H1 (cell line): ENCODE measurements at regions not wholly inside any gene's neighbourhood (a gene's known extent, or its start where the extent isn't known, plus 50 kb on each side); places are given as distances from the start of the nearest gene placed in this dataset.

Experiments
- CTCF ChIA-PET: fragments of 300-600 bp; sonication (Branson Sonifier 250); formaldehyde crosslinking; loops from one replicate; lab custom pipeline; 2021; ENCODE audit not compliant: partially characterized antibody; lab: Charles Lee
- POLR2A ChIA-PET: fragments of 300-600 bp; sonication (Branson Sonifier 250); formaldehyde crosslinking; loops from one replicate; lab custom pipeline; 2021; ENCODE audit warnings: inconsistent platforms; ENCODE audit not compliant: partially characterized antibody; lab: Charles Lee
- DNase-seq, 2 experiments: peaks; one replicate each; pipeline versions ENCODE4 v3.0.0 to v3.0.0-alpha.2; 2010 to 2022; ENCODE audit warnings: low spot score in 2 of 2, low read depth in 1 of 2, mixed read lengths in 1 of 2
- FAIRE-seq: peaks from 2 replicates; lab custom pipeline; 2011; peaks lifted over from hg19 to GRCh38; lab: Jason Lieb, UNC
- H2AFZ ChIP-seq: 2 replicates; pipeline ENCODE4 v1.8.1; 2012; ENCODE audit warnings: low read length, inconsistent platforms
- H2AK5ac ChIP-seq: 2 replicates; pipeline ENCODE4 v1.6.1; 2013; ENCODE audit warnings: low read depth, low read length
- H2BK120ac ChIP-seq: replicated peaks from 2 replicates; pipeline ENCODE3; 2013; ENCODE audit warnings: low read depth, low read length, inconsistent platforms
- H2BK12ac ChIP-seq: 2 replicates; pipeline ENCODE4 v1.6.1; 2013; ENCODE audit warnings: low read depth, low read length
- H2BK15ac ChIP-seq: 2 replicates; pipeline ENCODE4 v1.6.1; 2013; ENCODE audit warnings: low read length
- H2BK20ac ChIP-seq: 2 replicates; pipeline ENCODE4 v1.6.1; 2013; ENCODE audit warnings: low read length
- H2BK5ac ChIP-seq: 2 replicates; pipeline ENCODE4 v1.6.1; 2013; ENCODE audit warnings: low read depth, low read length
- H3K14ac ChIP-seq: 2 replicates; pipeline ENCODE4 v1.6.1; 2013; ENCODE audit warnings: inconsistent platforms; ENCODE audit not compliant: insufficient read length
- H3K18ac ChIP-seq: 2 replicates; pipeline ENCODE4 v1.6.1; 2013; ENCODE audit warnings: low read length; ENCODE audit errors: extremely low read depth
- H3K23ac ChIP-seq: 2 replicates; pipeline ENCODE4 v1.6.1; 2013; ENCODE audit warnings: inconsistent platforms; ENCODE audit not compliant: insufficient read length
- H3K23me2 ChIP-seq: 2 replicates; pipeline ENCODE4 v1.6.1; 2013; ENCODE audit warnings: low read depth, low read length
- H3K27ac ChIP-seq: 2 replicates; pipeline ENCODE4 v1.6.1; 2011; ENCODE audit warnings: low read depth, low read length, inconsistent platforms
- H3K27me3 ChIP-seq, 4 experiments: replicated peaks in 1 of 4; 1 replicate in 1 of 4; 2 replicates in 3 of 4; pipeline versions ENCODE4 v1.6.1 to v1.8.1; 2011 to 2013; ENCODE audit warnings: low read length in 3 of 4, mild to moderate bottlenecking in 3 of 4, inconsistent platforms in 2 of 4, mixed read lengths in 2 of 4, moderate library complexity in 1 of 4; ENCODE audit not compliant: control insufficient read depth in 3 of 4, insufficient read depth in 3 of 4; ENCODE audit errors: extremely low read depth in 1 of 4
- H3K36me3 ChIP-seq, 4 experiments: 2 replicates each; pipeline versions ENCODE4 v1.6.1 to v1.8.1; 2011 to 2013; ENCODE audit warnings: mild to moderate bottlenecking in 4 of 4, low read length in 3 of 4, moderate library complexity in 2 of 4, control low read depth in 1 of 4, inconsistent platforms in 1 of 4; ENCODE audit not compliant: insufficient read depth in 4 of 4, control insufficient read depth in 2 of 4
- H3K4ac ChIP-seq: replicated peaks from 2 replicates; pipeline ENCODE3; 2013; ENCODE audit warnings: low read length, low read depth, mixed read lengths, inconsistent platforms; ENCODE audit not compliant: insufficient read length
- H3K4me1 ChIP-seq, 4 experiments: replicated peaks in 1 of 4; 1 replicate in 1 of 4; 2 replicates in 3 of 4; pipeline versions ENCODE4 v1.6.1 to v1.8.1; 2011 to 2013; ENCODE audit warnings: low read length in 3 of 4, inconsistent platforms in 2 of 4, mixed read lengths in 1 of 4; ENCODE audit not compliant: insufficient read depth in 4 of 4, control insufficient read depth in 3 of 4
- H3K4me2 ChIP-seq, 2 experiments: 2 replicates each; pipeline versions ENCODE4 v1.6.1 to v1.8.1; 2011 to 2013; ENCODE audit warnings: low read depth in 2 of 2, low read length in 2 of 2, control low read depth in 1 of 2, inconsistent platforms in 1 of 2, mild to moderate bottlenecking in 1 of 2; ENCODE audit not compliant: insufficient read depth in 1 of 2
- H3K4me3 ChIP-seq, 4 experiments: fragments of 200-600, 300-600 bp in 1 of 4; sonication (generic), shearing (Covaris generic), sonication (Bioruptor Twin) in 1 of 4; 2 replicates each; pipeline versions ENCODE4 v1.5.1 to v1.8.1; 2011 to 2016; ENCODE audit warnings: low read length in 4 of 4, low read depth in 3 of 4, control low read depth in 2 of 4, inconsistent platforms in 2 of 4, mild to moderate bottlenecking in 2 of 4, mixed read lengths in 1 of 4, moderate library complexity in 1 of 4; ENCODE audit not compliant: insufficient read depth in 2 of 4; ENCODE audit errors: extremely low read depth in 1 of 4
- H3K56ac ChIP-seq: replicated peaks from 2 replicates; pipeline ENCODE3; 2013; ENCODE audit warnings: low read depth, mild to moderate bottlenecking, mixed read lengths, low read length, inconsistent platforms; ENCODE audit not compliant: insufficient read length
- H3K79me1 ChIP-seq: 2 replicates; pipeline ENCODE4 v1.6.1; 2013; ENCODE audit warnings: low read depth, low read length, control low read depth
- H3K79me2 ChIP-seq, 2 experiments: 2 replicates each; pipeline versions ENCODE4 v1.6.1 to v1.8.1; 2012 to 2013; ENCODE audit warnings: low read length in 2 of 2, mild to moderate bottlenecking in 2 of 2, inconsistent platforms in 1 of 2; ENCODE audit not compliant: insufficient read depth in 2 of 2, control insufficient read depth in 1 of 2
- H3K9ac ChIP-seq, 4 experiments: replicated peaks in 1 of 4; 1 replicate in 1 of 4; 2 replicates in 3 of 4; pipeline versions ENCODE4 v1.6.1 to v1.8.1; 2011 to 2013; ENCODE audit warnings: low read depth in 3 of 4, low read length in 3 of 4, control low read depth in 2 of 4, mild to moderate bottlenecking in 2 of 4, moderate library complexity in 2 of 4, inconsistent platforms in 1 of 4; ENCODE audit errors: extremely low read depth in 1 of 4
- H3K9me3 ChIP-seq, 2 experiments: 2 replicates each; pipeline versions ENCODE4 v1.6.1 to v1.8.1; 2012 to 2013; ENCODE audit warnings: mild to moderate bottlenecking in 2 of 2, moderate library complexity in 2 of 2, control low read depth in 1 of 2, inconsistent platforms in 1 of 2, low read depth in 1 of 2, low read length in 1 of 2, mixed read lengths in 1 of 2; ENCODE audit not compliant: insufficient read depth in 2 of 2
- H4K20me1 ChIP-seq, 2 experiments: replicated peaks in 1 of 2; 2 replicates each; pipeline versions ENCODE3 to v1.8.1; 2011 to 2013; ENCODE audit warnings: inconsistent platforms in 2 of 2, low read length in 2 of 2, mild to moderate bottlenecking in 1 of 2; ENCODE audit not compliant: insufficient read depth in 2 of 2, control insufficient read depth in 1 of 2
- H4K5ac ChIP-seq: 2 replicates; pipeline ENCODE4 v1.6.1; 2013; ENCODE audit warnings: low read length, low read depth, mixed read lengths, inconsistent platforms; ENCODE audit not compliant: insufficient read length
- H4K8ac ChIP-seq: 2 replicates; pipeline ENCODE4 v1.8.0; 2013; ENCODE audit warnings: mild to moderate bottlenecking, moderate library complexity, low read length, inconsistent platforms; ENCODE audit not compliant: insufficient read depth; ENCODE audit errors: extremely low read depth
- H4K91ac ChIP-seq: replicated peaks from 2 replicates; pipeline ENCODE3; 2013; ENCODE audit warnings: low read length, mixed read lengths, inconsistent platforms; ENCODE audit not compliant: insufficient read length
- BCL11A ChIP-seq, 2 experiments: IDR thresholded peaks; one replicate each; pipeline ENCODE4 v1.6.1; 2011; ENCODE audit warnings: low read depth in 2 of 2, low read length in 2 of 2, mild to moderate bottlenecking in 2 of 2
- BRCA1 ChIP-seq: IDR thresholded peaks from 2 replicates; pipeline ENCODE4 v1.6.1; 2012; ENCODE audit warnings: low read depth, low read length, improper control_type of control experiment
- CHD2 ChIP-seq: IDR thresholded peaks from 2 replicates; pipeline ENCODE4 v1.6.1; 2012; ENCODE audit warnings: low read length, improper control_type of control experiment
- EP300 ChIP-seq, 2 experiments: IDR thresholded peaks; 1 replicate in 1 of 2; 2 replicates in 1 of 2; pipeline ENCODE4 v1.6.1; 2011 to 2012; ENCODE audit warnings: low read depth in 2 of 2, low read length in 2 of 2, mild to moderate bottlenecking in 2 of 2, borderline replicate concordance in 1 of 2, inconsistent platforms in 1 of 2, moderate library complexity in 1 of 2
- HDAC2 ChIP-seq, 2 experiments: fragments of 300-600 bp in 1 of 2; sonication (generic) in 1 of 2; IDR thresholded peaks; 2 replicates each; pipeline ENCODE4 v1.6.1; 2011 to 2012; ENCODE audit warnings: low read depth in 2 of 2, low read length in 2 of 2, mild to moderate bottlenecking in 2 of 2, moderate library complexity in 2 of 2, borderline replicate concordance in 1 of 2, inconsistent platforms in 1 of 2
- NRF1 ChIP-seq: IDR thresholded peaks from 2 replicates; pipeline ENCODE4 v1.6.1; 2011; ENCODE audit warnings: mild to moderate bottlenecking, low read depth, low read length, improper control_type of control experiment
- POU5F1 ChIP-seq: IDR thresholded peaks from 2 replicates; pipeline ENCODE4 v1.6.1; 2011; ENCODE audit warnings: low read depth, mild to moderate bottlenecking, low read length, moderate library complexity
- WGBS, 2 experiments: shearing (Covaris generic) in 1 of 2; methylation state at CpG; one replicate each; pipeline versions ENCODE4 v1.1.6 to v1.1.7; 2013 to 2015; ENCODE audit warnings: low lambda C conversion rate in 2 of 2, mixed read lengths in 2 of 2, inconsistent platforms in 1 of 2, low coverage in 1 of 2, missing lambda C conversion rate in 1 of 2; ENCODE audit not compliant: insufficient replicate concordance in 2 of 2, insufficient coverage in 1 of 2, insufficient read length in 1 of 2; ENCODE audit errors: extremely low coverage in 1 of 2, missing lambda C conversion rate in 1 of 2; 5-methylcytosine and 5-hydroxymethylcytosine counted together

DNA sequence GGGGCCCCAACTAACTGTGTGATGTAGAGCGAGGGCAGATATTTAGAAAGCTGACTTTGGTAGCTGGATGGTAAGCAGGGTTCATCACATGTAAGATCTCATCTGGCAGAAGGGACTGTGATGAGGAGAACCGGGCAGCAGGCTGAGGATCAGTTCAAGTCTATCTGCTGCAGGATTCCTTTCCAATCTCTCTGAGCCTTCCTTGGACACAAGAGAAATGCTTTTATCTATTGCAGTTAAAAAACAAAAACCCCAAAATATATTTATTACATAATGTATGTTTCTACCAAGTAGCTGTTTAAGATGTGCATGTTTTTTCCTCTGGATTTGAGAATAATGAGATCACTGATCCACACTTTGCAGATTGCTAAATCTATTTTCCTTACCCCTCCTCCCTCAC lies 411.5 kb downstream of the RAP2B start:
- H4K5ac ChIP-seq: no peak overlapping the region
- 87% methylated on average over 2 of the region's 2 CpGs; no CpG with 5 or more reads in 1 of the 2 experiments for WGBS, 2 experiments
- H2BK20ac ChIP-seq: no peak overlapping the region
- no peak overlapping the region for H2BK5ac ChIP-seq
- H2AFZ ChIP-seq: no peak overlapping the region
- no peak overlapping the region for H3K4me3 ChIP-seq
- no peak overlapping the region for H3K27ac ChIP-seq
- no peak overlapping the region for H4K8ac ChIP-seq
- H4K91ac ChIP-seq: no peak overlapping the region
- no peak overlapping the region for H2BK120ac ChIP-seq
- H3K23me2 ChIP-seq: no peaks in the 10 kb centered on the region
- ChIA-PET POLR2A (no interaction called here), CTCF (no interaction called here)
- no peak overlapping the region for H3K9ac ChIP-seq
- no peak for FAIRE-seq
- no peaks in the 10 kb centered on the region for H3K79me2 ChIP-seq
- no peaks in the 10 kb centered on the region for H3K79me1 ChIP-seq
- no peak overlapping the region for H3K4ac ChIP-seq
- H2BK12ac ChIP-seq: no peak overlapping the region
- no peak for DNase-seq
- no peaks in the 10 kb centered on the region for H3K9me3 ChIP-seq
- H2AK5ac ChIP-seq: no peak overlapping the region
- no peak overlapping the region for H3K4me2 ChIP-seq
- no peak overlapping the region for H3K14ac ChIP-seq
- no peaks in the 10 kb centered on the region for H4K20me1 ChIP-seq
- no peak overlapping the region for H3K56ac ChIP-seq
- H3K36me3 ChIP-seq: no peaks in the 10 kb centered on the region
- no peak overlapping the region for H3K18ac ChIP-seq
- H3K4me1 ChIP-seq: peaks cover 0 to 4% (median 0%) of the 10 kb centered on the region in 4 experiments; a peak in 1 of 7 replicates
- H3K23ac ChIP-seq: no peak overlapping the region
- H3K27me3 ChIP-seq: no peaks in the 10 kb centered on the region
- H2BK15ac ChIP-seq: no peak overlapping the region
- TF ChIP-seq CHD2 (no peak), POU5F1 (no peak), EP300 (IDR thresholded peaks at IDR 0.05; ENCODE audit: borderline replicate concordance in 1 of 2, low read depth in 2 of 2, low read length in 2 of 2) (no peak), BCL11A (IDR thresholded peaks at IDR 0.05; ENCODE audit: low read depth in 2 of 2, low read length in 2 of 2) (no peak), NRF1 (no peak), BRCA1 (no peak), HDAC2 (IDR thresholded peaks at IDR 0.05; ENCODE audit: borderline replicate concordance in 1 of 2, low read depth in 2 of 2, low read length in 2 of 2) (no peak)
